ENCODE measurements at regions not wholly inside any gene's neighbourhood (a gene's known extent, or its start where the extent isn't known, plus 50 kb on each side); places are given as distances from the start of the nearest gene placed in this dataset.
"Not testable (repeated sequence)": the region's sequence is repeated elsewhere in the genome, so short reads cannot be mapped to it uniquely, and the experiment has no call there.

DNA sequence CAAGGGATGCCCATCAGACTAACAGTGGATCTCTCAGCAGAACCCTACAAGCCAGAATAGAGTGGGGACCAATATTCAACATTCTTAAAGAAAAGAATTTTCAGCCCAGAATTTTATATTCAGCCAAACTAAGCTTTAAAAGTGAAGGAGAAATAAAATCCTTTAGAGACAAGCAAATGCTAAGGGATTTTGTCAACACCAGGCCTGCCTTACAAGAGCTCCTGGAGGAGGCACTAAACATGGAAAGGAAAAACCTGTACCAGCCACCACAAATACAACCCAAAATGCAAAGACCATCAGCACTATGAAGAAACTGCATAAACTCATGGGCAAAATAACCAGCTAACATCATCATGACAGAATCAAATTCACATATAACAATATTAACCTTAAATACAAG, 640.6 kb downstream of the SLC16A7 start:
- not testable (repeated sequence) for DNase-seq (ENCODE audit: low read depth, low spot score)

DNA sequence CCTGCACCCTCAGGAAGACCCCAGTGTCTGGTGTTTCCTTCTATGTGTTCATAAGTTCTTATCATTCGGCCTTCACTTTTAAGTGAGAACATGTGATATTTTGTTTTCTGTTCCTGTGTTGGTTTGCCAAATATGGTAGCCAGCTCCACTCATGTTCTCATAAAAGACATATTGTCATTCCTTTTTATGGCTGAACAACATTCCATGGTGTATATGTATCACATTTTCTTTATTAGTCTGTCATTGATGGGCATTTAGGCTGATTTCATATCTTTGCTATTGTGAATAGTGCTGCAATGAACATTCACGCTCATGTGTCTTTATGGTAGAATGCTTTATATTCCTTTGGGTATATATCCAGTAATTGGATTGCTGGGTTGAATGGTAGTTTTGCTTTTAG, 645.1 kb downstream of the SLC16A7 start:
- no peak for DNase-seq (ENCODE audit: low read depth, low spot score)

DNA sequence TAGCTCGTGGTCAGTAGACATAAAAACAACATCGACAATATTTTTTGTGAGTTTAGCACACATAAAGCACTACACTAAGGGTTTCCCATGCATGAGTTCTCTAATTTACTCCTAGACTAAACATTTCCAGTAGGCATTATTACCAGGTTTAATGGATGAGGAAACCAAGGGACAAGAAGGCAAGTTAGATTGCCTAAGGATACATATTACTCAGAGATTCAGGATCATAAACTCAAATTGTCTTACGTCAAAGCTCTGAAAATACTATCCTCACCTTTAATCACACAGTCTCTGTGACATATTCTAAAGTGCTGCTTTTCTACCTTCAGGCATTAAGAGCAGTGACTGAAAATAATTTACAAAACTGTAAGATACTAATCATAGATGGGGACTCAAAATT, 655.3 kb downstream of the SLC16A7 start:
- DNase-seq (ENCODE audit: low read depth, low spot score): no peak

DNA sequence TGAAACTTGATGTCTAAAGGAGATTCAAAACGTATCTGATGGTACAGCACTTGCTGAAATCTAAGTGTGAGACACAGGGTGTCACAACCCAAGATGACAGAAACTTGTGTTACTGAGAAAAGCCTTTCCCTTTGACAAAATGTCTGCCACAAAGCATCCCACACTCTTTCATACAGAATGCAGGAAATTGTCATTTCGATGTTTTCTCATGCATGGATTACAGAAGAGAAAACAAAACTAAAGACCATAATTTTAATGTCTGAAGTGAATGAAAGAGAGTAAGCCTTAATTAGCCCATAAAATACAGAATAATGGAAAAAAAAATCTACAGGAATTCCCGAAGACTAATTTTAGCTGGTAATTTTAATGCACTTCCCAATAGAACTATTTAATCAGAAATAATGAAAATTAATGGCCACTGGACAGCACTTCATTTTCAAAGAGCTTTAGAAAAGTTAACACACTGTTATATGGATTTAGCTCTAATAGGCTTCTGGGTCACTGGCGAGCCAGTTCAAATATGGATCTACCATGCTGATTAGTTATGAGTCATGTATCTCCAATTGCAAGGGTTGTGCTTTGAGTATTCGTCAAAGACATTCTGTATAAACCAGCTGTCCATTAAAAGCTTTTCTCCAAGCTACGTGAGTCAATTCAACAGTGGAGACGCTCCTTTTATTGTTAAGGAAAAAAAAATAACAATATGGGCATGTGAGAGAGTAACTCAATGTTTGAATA, 656.7 kb downstream of the SLC16A7 start:
- no peak for DNase-seq (ENCODE audit: low read depth, low spot score)

DNA sequence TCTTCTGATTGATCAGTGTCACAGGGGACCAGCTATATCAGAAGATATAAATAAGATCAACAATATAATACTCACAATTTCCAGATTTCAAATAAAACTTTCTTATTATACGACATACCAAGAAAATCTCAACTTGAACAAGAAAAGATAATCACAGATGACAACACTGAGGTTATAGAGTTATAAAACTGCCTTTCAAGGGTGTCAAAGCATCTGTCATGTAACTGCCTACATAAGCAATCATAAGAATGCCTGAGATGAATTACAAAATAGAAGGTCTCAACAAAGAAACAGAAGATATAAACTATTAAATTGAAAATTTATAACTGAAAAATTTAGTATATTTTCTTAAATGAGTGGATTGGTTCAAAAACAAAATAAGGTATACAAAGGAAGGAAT, 659.2 kb downstream of the SLC16A7 start:
- no peak for DNase-seq (ENCODE audit: low read depth, low spot score)

DNA sequence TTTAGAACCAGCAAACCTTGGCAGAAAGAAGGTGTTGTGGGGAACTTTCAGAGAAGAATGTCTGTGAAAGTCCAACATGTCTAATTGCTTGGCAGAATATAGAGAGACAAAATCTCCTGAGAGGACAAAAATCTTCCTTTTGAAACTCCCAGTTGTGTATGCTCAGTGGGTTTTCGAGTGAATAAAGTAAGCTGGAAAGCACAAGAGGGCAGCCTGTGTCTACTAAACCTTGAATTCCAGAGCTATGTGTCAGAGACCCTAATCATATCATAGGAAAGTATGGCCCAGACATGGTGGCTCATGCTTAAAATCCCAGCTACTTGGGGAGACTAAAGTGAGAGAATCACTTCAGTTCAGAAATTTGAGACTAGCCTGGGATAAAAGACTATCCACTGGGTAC, 661.2 kb downstream of the SLC16A7 start:
- DNase-seq (ENCODE audit: low read depth, low spot score): no peak

DNA sequence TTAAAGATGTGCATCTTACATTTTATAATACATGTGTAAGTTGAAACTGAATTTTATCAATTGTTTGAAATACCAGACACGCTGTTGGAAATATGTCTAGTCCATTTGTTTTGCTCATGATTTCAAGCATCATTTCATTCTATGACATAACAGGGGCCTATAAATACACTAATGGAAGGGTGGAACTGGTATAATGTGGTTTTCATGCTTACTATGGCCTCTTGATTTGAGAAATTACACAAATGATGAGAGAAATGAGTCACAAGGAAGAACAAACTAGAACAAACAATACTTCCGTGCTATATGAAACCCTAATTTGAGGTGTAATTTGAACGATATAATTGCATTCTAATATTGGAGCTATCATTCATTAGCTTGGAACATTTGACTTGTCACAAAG, 663.4 kb downstream of the SLC16A7 start:
- no peak for DNase-seq (ENCODE audit: low read depth, low spot score)

DNA sequence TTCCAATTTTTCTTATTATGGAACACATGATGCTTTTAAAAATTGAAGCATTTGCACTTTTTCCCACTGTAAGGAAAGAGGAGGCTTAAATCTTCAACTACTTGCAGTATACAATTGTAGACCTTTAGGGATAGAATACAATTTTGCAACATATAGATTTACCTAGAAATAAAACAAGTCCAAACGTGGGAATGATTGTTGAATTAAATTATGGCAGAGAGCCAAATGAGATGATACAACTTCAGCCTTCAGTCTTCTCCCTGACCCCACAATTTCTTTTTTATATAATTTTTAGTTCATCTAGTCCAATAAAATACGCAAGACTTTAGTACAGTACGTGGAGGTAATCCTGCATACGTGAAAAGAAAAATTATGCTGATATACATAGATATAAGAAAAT, 666.5 kb downstream of the SLC16A7 start:
- DNase-seq (ENCODE audit: low read depth, low spot score): no peak

DNA sequence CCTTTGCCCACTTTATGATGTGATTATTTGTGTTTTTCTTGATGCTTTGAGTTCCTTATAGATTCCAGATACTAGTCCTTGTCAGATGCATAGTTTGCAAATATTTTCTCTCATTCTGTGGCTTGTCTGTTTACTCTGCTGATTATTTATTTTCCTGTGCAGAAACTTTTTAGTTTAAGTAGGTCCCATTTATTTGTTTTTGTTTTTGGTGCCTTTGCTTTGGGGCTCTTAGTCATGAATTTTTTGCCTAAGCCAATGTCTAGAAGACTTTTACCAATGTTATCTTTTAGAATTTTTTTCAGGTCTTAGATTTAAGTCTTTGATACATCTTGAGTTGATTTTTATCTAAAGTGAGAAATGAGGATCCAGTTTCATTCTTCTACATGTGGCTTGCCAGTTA, 667.3 kb downstream of the SLC16A7 start:
- DNase-seq (ENCODE audit: low read depth, low spot score): no peak

DNA sequence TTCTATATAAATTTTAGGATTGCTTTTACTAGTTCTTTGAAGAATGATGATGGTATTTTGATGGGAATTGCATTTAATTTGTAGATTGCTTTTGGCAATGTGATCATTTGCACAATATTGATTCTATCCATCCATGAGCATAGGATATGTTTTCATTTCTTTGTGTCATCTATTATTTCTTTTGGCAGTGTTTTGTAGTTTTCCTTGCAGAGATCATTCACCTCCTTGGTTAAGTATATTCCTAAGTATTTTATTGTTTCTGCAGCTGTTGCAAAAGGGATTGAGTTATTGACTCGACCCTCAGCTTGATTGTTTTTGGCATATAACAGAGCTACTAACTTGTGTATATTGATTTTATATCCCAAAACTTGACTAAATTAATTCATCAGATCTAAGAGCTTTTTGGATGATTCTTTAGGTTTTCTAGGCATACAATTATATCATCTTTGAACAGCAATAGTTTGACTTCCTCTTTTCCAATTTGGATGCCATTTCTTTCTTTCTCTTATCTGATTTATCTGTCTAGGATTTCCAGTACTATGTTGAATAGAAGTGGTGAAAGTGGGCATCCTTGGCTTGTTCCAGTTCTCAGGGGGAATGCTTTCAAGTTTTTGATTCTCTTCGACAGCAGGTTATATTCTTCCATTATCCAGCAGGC, 668.1 kb downstream of the SLC16A7 start:
- no peak for DNase-seq (ENCODE audit: low read depth, low spot score)

DNA sequence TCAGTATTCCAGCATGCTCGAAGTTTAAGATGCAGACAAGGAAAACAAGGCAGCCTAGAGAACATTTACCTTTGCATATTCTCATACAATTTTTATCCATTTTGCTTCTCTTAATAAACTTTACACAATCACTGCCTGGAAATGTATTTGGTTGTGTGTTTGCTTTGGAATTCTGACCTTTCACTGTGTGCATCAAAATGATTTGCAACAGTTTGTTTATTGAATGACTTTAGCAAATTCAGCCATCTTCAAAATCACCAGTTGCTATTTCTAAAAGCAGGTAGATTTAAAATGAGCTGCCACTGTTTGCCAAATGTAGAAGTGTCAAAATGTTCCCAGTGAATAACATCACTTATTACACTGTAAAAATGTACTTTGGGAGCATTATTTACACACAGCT, 669.9 kb downstream of the SLC16A7 start:
- no peak for DNase-seq (ENCODE audit: low read depth, low spot score)

DNA sequence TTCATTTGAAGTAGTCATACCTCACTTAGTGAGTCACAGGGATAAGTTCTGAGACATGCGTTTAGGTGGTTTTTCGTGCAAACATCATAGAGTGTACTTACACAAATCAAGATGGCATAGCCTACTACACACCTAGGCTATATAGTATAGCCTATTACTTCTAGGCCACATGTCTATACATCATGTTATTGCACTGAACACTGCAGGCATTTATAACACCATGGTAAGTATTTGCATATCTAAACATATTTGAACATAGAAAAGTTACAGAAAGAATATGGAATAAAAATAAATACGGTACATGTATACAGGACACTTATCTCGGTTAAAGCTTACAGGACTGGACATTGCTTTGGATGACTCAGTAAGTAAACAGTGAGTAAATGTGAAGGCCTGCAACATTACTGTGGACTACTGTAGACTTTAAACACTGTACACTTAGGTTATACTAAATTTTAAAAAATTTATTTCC, 670.6 kb downstream of the SLC16A7 start:
- DNase-seq (ENCODE audit: low read depth, low spot score): no peak

DNA sequence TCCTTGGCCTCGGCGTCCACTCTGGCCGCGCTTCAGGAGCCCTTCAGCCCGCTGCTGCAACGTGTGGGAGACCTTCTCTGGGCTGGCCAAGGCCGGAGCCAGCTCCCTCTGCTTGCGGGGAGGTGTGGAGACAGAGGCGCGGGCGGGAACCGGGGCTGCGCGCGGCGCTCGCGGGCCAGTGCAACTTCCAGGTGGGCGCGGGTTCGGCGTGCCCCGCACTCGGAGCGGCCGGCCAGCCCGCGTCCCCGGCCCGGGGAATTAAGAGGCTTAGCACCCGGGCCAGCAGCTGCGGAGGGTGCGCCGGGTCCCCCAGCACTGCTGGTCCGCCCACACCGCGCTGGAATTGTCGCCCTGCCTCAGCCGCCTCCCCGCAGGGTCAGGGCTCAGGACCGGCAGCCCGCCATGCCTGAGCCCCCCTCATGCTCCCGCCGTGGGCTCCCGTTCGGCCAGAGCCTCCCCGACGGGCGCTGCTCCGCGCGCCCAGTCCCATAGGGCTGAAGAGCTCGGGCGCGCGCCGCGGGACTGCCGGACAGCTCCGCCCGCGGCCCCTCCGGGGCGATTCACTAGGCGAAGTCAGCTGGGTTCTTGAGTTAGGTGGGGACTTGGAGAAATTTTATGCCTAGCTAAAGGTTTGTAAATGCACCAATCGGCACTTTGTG, 673.9 kb downstream of the SLC16A7 start:
- DNase-seq (ENCODE audit: low read depth, low spot score): peak; percentile 47

DNA sequence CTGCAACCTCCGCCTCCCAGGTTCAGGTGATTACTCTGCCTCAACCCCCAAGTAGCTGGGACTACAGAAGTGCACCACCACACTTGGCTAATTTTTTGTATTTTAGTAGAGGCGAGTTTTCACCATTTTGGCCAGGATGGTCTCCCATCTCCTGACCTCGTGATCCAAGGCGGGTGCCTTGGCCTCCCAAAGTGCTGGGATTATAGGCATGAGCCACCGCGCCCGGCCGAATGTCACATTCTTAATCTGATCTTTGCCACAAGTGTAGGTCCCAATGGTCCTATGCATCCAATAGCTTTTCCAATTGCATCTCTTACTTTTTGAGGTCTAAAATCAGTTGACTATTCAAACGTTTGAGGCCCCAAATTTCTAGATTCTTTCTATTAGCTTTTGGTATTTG, 676.0 kb downstream of the SLC16A7 start:
- DNase-seq (ENCODE audit: low read depth, low spot score): no peak

DNA sequence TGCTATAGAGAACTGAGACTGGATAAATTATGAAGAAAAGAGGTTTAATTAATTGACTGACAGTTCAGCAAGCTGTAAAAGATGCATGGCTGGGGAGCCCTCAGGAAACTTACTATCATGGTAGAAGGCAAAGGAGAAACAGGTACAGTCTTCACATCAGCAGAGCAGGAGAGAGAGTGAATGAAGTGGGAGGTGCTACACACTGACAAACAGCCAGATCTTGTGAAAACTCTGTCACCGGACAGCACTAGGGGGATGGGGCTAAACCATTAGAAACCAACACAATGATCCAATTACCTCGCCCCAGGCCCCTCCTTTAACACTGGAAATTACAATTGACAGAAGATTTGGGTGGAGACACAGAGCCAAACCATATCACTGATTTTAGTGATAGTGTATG, 682.4 kb downstream of the SLC16A7 start:
- DNase-seq (ENCODE audit: low read depth, low spot score): no peak

DNA sequence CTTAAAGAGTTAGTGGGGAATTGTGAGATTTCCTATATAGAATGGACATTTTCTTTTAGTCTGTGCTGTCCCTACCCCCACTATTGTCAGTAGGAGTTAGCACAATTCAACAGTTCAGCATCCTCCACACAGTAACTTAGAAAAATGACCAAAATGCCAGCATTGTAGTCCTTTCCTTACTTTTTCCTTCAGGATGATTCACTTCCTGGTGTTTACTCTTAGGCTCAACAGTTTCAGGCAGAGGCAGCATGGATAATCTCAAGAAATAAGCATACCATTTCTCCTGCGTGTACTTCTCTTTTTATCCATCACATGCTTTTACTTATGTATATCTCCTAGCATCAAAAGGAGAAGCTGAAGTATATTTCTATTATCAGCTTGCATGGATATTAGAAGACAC, 683.4 kb downstream of the SLC16A7 start:
- DNase-seq (ENCODE audit: low read depth, low spot score): no peak

DNA sequence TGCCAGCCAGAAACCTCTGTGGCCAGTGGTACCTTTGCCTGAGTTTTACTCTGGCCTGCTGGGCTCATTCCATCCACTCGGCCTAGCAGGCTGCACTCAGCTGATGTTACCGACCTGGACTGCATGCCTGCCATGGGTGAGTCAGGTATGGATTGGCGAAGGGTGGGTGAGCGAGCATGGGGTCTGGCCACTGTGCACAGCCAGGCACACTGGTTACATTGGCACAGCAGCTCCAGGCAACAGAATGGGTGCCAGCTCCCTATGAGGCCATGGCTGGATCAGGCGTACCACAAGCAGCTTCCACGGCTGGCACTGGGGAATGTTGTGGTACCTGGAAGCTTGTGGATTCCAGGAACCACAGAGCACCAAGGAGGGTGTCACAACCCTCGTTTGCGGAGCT, 685.7 kb downstream of the SLC16A7 start:
- DNase-seq (ENCODE audit: low read depth, low spot score): no peak

DNA sequence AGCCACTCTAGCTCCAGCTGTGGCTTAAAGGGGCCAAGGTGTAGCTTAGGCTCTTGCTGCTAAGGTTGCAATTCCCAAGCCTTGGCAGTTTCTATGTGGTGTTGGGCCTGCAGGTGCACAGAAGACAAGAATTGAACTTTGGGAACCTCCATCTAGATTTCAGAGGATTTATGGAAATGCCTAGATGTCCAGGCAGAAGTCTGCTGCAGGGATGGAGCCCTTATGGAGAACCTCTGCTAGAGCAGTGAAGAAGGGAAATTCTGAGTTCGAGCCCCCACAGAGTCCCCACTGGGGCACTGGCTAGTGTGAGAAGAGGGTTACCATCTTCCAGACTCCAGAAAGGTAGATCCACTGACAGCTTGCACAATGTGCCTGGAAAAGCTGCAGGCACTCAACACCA, 694.7 kb downstream of the SLC16A7 start:
- no peak for DNase-seq (ENCODE audit: low read depth, low spot score)

DNA sequence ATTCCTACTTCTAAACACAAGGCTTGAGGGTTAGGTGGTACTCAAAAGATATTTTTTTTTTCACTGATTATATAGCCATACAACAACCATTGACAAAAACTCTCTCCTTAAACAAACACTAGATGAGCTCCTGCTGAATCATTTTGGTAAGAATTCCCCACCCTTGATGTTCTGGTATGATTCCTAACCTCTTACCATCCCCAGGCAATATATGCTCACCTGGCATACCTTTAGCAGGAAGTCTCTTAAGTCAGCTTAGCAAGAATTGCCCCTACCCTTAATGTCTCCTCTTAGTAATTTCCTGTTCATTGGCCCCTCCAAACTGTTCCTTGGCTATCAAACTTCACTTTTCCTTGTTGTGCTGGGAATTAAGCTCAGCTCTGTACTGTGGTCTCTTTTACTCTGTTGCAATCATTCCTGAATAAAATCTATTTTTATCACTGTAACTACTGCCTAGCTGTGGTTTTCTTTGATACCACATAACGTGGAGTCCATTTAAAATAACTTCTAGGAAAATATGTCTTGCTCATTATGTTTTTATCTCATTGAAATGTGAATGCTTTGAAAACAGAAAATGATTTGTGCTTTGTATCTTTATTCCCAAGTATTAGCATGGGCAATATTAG, 712.6 kb downstream of the SLC16A7 start:
- no peak for DNase-seq (ENCODE audit: low read depth, low spot score)

DNA sequence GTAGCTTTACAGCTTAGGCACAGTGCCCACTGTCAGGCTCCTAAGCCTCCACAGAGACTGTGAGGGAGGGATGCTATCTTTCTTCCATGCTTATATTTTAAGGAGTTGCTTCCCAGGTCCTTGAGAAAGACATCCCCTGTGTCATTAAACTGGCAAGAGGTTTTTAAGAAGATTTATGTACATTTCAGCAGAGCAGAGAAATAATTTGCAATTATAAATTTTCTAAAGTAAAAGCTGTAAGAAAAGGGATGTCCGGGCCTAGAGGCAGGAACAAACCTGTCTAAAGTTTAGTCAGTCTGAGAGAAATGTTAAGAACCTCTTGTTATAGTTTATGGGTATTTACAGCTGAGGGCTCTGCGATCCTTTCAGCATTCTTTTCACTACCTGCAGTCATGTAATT, 716.1 kb downstream of the SLC16A7 start:
- DNase-seq (ENCODE audit: low read depth, low spot score): no peak

DNA sequence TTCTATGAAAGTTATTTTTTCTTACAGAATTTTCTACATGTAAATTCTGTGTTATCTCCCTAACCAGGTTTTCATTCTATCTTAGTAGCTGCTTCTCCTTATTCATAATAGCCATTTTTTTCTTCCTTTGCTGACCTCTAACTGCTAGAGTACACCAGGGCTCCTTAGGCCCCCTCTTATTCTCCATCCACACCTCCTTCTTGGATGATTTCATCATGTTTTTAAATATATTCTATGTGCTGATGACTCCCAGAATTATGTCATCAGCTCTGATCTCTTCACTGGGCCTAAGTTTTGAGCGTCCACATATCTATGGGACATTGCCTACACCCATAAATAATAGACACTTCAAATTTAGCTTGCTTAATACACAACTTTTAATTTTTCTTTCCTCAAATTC, 721.5 kb downstream of the SLC16A7 start:
- no peak for DNase-seq (ENCODE audit: low read depth, low spot score)

DNA sequence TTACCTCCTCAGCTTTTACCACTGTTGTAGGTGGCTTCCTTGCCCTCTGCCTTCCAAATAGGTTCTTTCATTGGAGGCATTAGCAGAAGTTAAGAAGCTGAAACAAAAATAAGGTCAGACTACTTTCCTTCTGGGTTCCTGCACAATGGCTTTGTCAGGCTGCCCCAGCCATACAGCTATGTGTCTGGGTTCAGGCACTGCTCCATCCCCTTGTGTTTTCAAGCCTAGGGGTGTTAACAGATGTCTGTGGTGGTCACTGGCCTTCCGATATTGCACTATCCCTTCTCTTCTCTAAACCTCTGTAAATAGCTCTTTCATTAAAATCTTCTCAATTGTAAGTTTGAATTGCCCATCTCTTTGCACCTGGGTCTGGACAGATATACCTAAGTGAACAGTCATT, 728.9 kb downstream of the SLC16A7 start:
- no peak for DNase-seq (ENCODE audit: low read depth, low spot score)

DNA sequence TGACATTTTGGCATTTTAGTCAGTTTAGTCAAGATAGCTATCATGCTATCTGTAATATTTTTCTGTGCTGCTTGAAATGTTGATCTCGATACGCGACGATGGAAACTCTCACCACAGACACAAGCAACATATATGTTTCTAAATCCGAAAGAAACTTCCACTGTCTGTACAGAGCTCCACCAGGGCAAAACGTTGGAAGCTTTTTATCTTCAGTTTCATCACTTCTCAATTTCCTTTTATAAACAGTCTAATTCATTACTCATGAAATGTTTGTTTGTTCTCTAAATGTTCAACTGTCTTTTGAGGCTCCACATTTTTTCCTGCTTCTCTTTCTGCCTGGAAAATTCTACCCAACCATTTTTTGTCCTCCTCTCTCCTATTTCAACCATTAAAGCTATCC, 737.6 kb downstream of the SLC16A7 start:
- no peak for DNase-seq (ENCODE audit: low read depth, low spot score)
